RWPE2 (cell line): ENCODE measurements at regions not wholly inside any gene's neighbourhood (a gene's known extent, or its start where the extent isn't known, plus 50 kb on each side); places are given as distances from the start of the nearest gene placed in this dataset.

Source experiments
- ATAC-seq: fragments of 200-7000 bp; cut with Tn5 transposase; 3 replicates; pipeline ENCODE4 v1.9.1; 2021; ENCODE audit warnings: low read depth
- DNase-seq: peaks from one replicate; pipeline ENCODE4 v3.0.0-alpha.2; 2020; ENCODE audit warnings: low spot score
- H3K27ac ChIP-seq: fragments of 450-650 bp; 2 replicates; pipeline ENCODE4 v1.5.1; 2017; ENCODE audit warnings: mild to moderate bottlenecking; ENCODE audit not compliant: poor library complexity, severe bottlenecking
- H3K27me3 ChIP-seq: fragments of 250-450 bp; sonication (Bioruptor Pico); 2 replicates; pipeline ENCODE4 v1.5.1; 2021; ENCODE audit warnings: mild to moderate bottlenecking, moderate library complexity; ENCODE audit not compliant: insufficient read depth, poor library complexity, severe bottlenecking
- H3K36me3 ChIP-seq: fragments of 250-450 bp; sonication (Bioruptor Pico); 2 replicates; pipeline ENCODE4 v1.5.1; 2020; ENCODE audit warnings: low read depth, mild to moderate bottlenecking, moderate library complexity
- H3K4me1 ChIP-seq: fragments of 250-450 bp; sonication (Bioruptor Pico); 2 replicates; pipeline ENCODE4 v1.5.1; 2021; ENCODE audit warnings: mild to moderate bottlenecking, moderate library complexity; ENCODE audit not compliant: insufficient read depth, poor library complexity, severe bottlenecking
- H3K4me3 ChIP-seq: fragments of 250-450 bp; sonication (Bioruptor Pico); 2 replicates; pipeline ENCODE4 v1.5.1; 2021; ENCODE audit warnings: mild to moderate bottlenecking, moderate library complexity; ENCODE audit not compliant: severe bottlenecking
- H3K9me3 ChIP-seq: fragments of 250-450 bp; sonication (Bioruptor Pico); 2 replicates; pipeline ENCODE4 v1.5.1; 2021; ENCODE audit warnings: mild to moderate bottlenecking, moderate library complexity; ENCODE audit not compliant: severe bottlenecking
- TF ChIP-seq, protein P1 (sequence below): fragments of 450-650 bp; IDR thresholded peaks from one replicate; pipeline ENCODE4 v1.5.1; 2017; ENCODE audit warnings: mild to moderate bottlenecking, moderate library complexity; ENCODE audit not compliant: poor library complexity, severe bottlenecking

DNA sequence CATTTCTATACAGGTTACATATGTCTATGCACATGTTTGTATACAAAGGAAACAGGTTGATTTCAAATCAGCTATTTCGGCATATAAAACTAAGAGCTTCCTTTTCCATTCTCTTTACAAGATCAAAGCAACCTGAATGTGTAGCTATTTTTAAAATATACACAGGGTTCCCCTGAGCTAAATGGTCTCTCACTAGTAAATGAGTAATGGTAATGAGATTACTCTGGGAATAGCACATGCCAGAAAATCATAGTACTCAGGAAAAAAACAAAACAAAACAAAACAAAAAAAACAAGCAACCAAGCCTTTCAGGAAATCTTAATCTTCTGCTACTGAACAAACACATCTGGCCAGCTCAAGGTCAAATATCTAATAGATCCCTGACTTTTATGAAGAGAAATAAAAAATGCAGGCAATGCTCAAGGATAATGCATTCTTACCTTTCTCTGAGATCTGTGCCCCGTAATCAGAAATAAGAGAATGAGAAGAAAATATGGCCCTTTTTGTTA, 156.6 kb upstream of the POU2AF2 start:
- Histone ChIP-seq H3K9me3 (no peaks in the 10 kb centered on the region), H3K27me3 (no peaks in the 10 kb centered on the region), H3K27ac (no peak overlapping the region), H3K4me1 (no peaks in the 10 kb centered on the region), H3K36me3 (no peaks in the 10 kb centered on the region), H3K4me3 (no peak overlapping the region)
- DNase-seq = no peak
- no peak for ATAC-seq
- TF ChIP-seq, protein P1, sequence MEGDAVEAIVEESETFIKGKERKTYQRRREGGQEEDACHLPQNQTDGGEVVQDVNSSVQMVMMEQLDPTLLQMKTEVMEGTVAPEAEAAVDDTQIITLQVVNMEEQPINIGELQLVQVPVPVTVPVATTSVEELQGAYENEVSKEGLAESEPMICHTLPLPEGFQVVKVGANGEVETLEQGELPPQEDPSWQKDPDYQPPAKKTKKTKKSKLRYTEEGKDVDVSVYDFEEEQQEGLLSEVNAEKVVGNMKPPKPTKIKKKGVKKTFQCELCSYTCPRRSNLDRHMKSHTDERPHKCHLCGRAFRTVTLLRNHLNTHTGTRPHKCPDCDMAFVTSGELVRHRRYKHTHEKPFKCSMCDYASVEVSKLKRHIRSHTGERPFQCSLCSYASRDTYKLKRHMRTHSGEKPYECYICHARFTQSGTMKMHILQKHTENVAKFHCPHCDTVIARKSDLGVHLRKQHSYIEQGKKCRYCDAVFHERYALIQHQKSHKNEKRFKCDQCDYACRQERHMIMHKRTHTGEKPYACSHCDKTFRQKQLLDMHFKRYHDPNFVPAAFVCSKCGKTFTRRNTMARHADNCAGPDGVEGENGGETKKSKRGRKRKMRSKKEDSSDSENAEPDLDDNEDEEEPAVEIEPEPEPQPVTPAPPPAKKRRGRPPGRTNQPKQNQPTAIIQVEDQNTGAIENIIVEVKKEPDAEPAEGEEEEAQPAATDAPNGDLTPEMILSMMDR = no peak

DNA sequence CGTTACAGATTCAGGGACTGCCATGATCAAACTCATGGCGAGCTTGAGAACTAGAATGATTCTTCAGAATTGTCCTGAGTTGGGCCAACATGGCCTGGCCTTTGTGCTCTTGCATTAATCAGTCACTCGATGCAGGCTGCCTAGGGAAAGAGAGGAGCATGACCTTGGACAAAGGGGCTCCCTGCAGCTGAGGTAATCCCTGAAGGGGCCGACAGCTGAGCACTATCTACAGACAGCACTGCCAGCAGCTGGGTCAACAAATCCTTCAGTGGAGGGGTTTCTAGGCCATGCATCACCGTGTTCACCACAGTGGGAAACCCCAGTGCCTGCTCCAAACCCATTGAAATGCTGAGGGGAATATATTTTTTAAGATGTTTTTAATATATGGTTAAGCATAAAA, 159.5 kb upstream of the POU2AF2 start:
- Histone ChIP-seq H3K4me3 (no peak overlapping the region), H3K9me3 (no peaks in the 10 kb centered on the region), H3K4me1 (no peaks in the 10 kb centered on the region), H3K27ac (no peak overlapping the region), H3K36me3 (no peaks in the 10 kb centered on the region), H3K27me3 (no peaks in the 10 kb centered on the region)
- ATAC-seq (no peak), DNase-seq (no peak)
- TF ChIP-seq, protein P1 = no peak

DNA sequence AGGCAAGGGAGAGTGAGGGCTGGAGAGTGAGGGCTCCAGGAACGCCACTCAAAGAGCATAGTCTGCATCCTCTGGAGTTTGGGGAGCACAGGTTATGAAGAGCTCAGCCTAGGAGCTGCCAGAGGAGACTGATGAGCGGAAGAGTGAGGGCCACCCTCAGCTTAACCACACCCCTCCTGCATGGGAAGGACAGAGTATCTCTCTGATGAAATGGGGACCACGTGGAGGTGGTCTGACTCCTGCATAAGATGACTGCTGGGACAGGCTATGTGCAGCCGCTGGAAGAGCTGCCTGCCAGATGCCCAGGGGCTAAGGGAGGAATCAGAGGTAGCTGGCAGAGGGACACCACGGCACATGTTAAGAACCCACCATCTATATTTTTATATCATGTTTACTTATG, 162.9 kb upstream of the POU2AF2 start:
- no peaks in the 10 kb centered on the region for H3K27me3 ChIP-seq
- ATAC-seq (no peak), DNase-seq (no peak)
- H3K9me3 ChIP-seq = no peaks in the 10 kb centered on the region
- TF ChIP-seq, protein P1 = no peak
- no peaks in the 10 kb centered on the region for H3K4me1 ChIP-seq
- H3K27ac ChIP-seq = no peak overlapping the region
- H3K36me3 ChIP-seq = no peaks in the 10 kb centered on the region
- H3K4me3 ChIP-seq = no peak overlapping the region

DNA sequence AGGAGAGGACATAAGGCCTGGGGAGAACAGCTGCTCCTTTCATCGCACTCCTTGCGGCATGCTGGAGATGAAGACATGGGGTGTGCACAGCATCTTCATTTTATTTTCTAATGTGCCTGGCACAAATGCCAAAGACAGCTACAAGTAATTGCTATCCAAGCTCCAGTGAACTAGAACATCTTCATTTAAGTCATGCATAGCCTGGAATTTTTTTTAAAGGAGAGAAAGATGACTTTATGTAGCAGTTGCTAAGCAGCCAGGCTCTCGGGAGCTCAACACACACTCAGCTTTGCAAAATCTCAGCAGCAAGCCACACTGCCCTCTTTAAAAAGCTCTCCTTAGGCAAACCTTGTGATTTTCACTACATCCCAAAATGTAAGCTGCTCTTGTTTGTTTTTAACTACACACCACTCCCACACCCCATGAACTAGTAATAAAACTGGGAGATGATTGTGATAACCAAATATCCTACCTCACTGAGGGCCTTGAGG, 164.5 kb upstream of the POU2AF2 start:
- TF ChIP-seq, protein P1 = no peak
- DNase-seq (no peak), ATAC-seq (no peak)
- Histone ChIP-seq H3K36me3 (no peaks in the 10 kb centered on the region), H3K27ac (no peak overlapping the region), H3K9me3 (no peaks in the 10 kb centered on the region), H3K4me3 (no peak overlapping the region), H3K4me1 (no peaks in the 10 kb centered on the region), H3K27me3 (no peaks in the 10 kb centered on the region)

DNA sequence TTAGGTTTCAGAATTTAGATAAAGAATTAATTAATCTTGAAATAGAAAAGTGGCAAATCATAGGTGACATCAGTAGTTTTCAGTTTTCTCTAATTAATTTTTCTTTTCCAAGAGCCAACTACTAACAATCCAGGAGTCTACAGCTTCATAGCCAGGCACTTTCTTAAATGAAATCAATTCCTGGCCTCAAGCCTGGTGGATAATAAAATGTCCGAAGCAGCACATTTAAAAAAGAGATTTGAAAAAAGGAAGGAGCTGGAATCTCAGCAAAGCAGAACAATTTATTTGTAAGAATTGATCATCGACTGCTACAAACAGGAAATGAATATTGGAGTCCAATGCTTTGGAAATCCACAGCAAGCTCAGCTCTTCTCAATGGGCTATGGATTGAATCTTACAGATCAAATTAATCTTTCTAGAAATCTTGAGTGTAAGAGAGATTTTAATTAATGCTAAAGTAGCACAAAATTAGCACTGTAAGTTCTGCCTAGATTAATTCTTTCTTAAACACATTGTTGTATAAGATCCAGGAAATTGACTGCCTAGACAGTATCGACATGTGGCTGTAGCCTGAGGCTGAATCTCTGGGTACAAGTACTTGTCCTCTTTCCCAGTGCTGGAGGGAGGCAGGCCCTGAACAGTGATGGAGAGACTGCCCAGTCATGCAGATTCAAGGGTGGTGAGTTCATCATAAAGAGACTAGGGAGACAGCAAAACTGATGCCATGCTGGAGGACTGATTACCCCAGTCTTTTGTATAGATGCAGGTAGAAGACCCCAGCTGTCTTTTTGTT, 167.8 kb upstream of the POU2AF2 start:
- Histone ChIP-seq H3K4me1 (no peaks in the 10 kb centered on the region), H3K27me3 (no peaks in the 10 kb centered on the region), H3K36me3 (no peaks in the 10 kb centered on the region), H3K9me3 (no peaks in the 10 kb centered on the region), H3K4me3 (no peak overlapping the region), H3K27ac (no peak overlapping the region)
- DNase-seq = no peak
- ATAC-seq = no peak
- TF ChIP-seq, protein P1 = no peak
